Esophagus muscularis mucosa (tissue), 4 donors: ENCODE measurements at regions not wholly inside any gene's neighbourhood (a gene's known extent, or its start where the extent isn't known, plus 50 kb on each side); places are given as distances from the start of the nearest gene placed in this dataset.

Experiments
- DNase-seq: peaks from one replicate; pipeline ENCODE4 v3.0.0-alpha.2; 2017; ENCODE audit errors: extremely low spot score
- H3K27ac ChIP-seq, 4 donors: fragments of 200-600 bp; sonication (generic); replicated peaks in 1 of 4; 1 replicate in 3 of 4; 2 replicates in 1 of 4; pipeline ENCODE4 v1.5.1; 2016 to 2019; ENCODE audit warnings: mild to moderate bottlenecking in 1 of 4
- H3K27me3 ChIP-seq, 4 donors: fragments of 200-600 bp; sonication (generic); one replicate each; pipeline versions ENCODE4 v1.5.1 to v1.6.0; 2016 to 2019
- H3K36me3 ChIP-seq, 4 donors: fragments of 200-600 bp; sonication (generic); one replicate each; pipeline ENCODE4 v1.5.1; 2016 to 2019
- H3K4me1 ChIP-seq, 4 donors: fragments of 200-600 bp; sonication (generic); one replicate each; pipeline ENCODE4 v1.5.1; 2016 to 2019
- H3K4me3 ChIP-seq, 4 donors: fragments of 200-600 bp; sonication (generic); 1 replicate in 2 of 4; 2 replicates in 2 of 4; pipeline ENCODE4 v1.5.1; 2016 to 2019; ENCODE audit warnings: mild to moderate bottlenecking in 4 of 4, moderate library complexity in 1 of 4
- H3K9me3 ChIP-seq, 4 donors: fragments of 200-600 bp; sonication (generic); 1 replicate in 3 of 4; 2 replicates in 1 of 4; pipeline ENCODE4 v1.5.1; 2016 to 2019
- EP300 ChIP-seq: sonication (generic); formaldehyde crosslinking; IDR thresholded peaks from one replicate; pipeline ENCODE4 v1.6.1; 2017; ENCODE audit warnings: antibody characterized with exemption
- POLR2A ChIP-seq: fragments of 450-650 bp; IDR thresholded peaks from one replicate; pipeline ENCODE4 v1.6.1; 2017; ENCODE audit warnings: antibody characterized with exemption, moderate library complexity, mild to moderate bottlenecking, low read depth
- POLR2AphosphoS5 ChIP-seq, 2 donors: sonication (generic); formaldehyde crosslinking; IDR thresholded peaks; one replicate each; pipeline ENCODE4 v1.6.1; 2017; ENCODE audit warnings: antibody characterized with exemption in 2 of 2
- WGBS: methylation state at CpG from one replicate; pipeline ENCODE4 v1.1.5; 2018; 5-methylcytosine and 5-hydroxymethylcytosine counted together
- intact Hi-C: fragments of 100-400 bp; cut with DNase I; formaldehyde crosslinking; loops from one replicate; pipeline ENCODE4 v1.15.1; 2023
- TF ChIP-seq, protein P1 (sequence below), 3 experiments: fragments of 200-600 bp in 2 of 3; fragments of 450-650 bp in 1 of 3; sonication (generic) in 2 of 3; IDR thresholded peaks; one replicate each; pipeline ENCODE4 v1.5.1; 2017 to 2019; ENCODE audit warnings: antibody characterized with exemption in 3 of 3, mild to moderate bottlenecking in 2 of 3, moderate library complexity in 1 of 3

DNA sequence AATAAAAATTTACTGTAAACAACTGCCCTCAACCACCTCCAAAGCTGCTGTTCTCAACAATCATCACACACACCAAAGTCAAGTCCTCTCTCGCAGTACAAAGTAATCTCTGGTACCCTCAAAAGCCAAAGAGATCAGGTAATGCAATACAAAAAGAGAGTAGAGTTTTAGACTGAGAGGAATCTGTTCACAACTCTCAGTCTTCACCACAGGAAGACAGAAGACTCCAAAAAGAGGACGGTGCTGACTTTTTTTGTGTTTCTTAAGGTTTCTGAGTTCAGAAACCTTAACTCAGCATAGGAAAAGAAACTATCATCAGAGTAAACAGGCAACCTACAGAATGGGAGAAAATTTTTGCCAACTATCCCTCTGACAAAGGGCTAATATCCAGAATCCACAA is 1072.3 kb upstream of the DIAPH2 start:
- 66% methylated on average over 2 of the region's 2 CpGs for WGBS
- intact Hi-C loops, result no loop called here
- Histone ChIP-seq H3K4me1 (no peaks in the 10 kb centered on the region), H3K9me3 (peaks cover 0 to 9% (median 0%) of the 10 kb centered on the region in 4 donors), H3K4me3 (no peak overlapping the region), H3K27ac (no peak overlapping the region), H3K27me3 (no peaks in the 10 kb centered on the region), H3K36me3 (no peaks in the 10 kb centered on the region)
- TF ChIP-seq POLR2A, result no peak
- no peak for TF ChIP-seq EP300
- TF ChIP-seq POLR2AphosphoS5 (IDR thresholded peaks at IDR 0.05), result no peak
- TF ChIP-seq, protein P1, sequence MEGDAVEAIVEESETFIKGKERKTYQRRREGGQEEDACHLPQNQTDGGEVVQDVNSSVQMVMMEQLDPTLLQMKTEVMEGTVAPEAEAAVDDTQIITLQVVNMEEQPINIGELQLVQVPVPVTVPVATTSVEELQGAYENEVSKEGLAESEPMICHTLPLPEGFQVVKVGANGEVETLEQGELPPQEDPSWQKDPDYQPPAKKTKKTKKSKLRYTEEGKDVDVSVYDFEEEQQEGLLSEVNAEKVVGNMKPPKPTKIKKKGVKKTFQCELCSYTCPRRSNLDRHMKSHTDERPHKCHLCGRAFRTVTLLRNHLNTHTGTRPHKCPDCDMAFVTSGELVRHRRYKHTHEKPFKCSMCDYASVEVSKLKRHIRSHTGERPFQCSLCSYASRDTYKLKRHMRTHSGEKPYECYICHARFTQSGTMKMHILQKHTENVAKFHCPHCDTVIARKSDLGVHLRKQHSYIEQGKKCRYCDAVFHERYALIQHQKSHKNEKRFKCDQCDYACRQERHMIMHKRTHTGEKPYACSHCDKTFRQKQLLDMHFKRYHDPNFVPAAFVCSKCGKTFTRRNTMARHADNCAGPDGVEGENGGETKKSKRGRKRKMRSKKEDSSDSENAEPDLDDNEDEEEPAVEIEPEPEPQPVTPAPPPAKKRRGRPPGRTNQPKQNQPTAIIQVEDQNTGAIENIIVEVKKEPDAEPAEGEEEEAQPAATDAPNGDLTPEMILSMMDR (IDR thresholded peaks at IDR 0.05), result no peak
- no peak for DNase-seq

GRCh38 chrX:95622200-95622599 is 1062.4 kb upstream of the DIAPH2 start:
- TF ChIP-seq POLR2A, result no peak
- no peak for TF ChIP-seq POLR2AphosphoS5 (IDR thresholded peaks at IDR 0.05)
- no peak for TF ChIP-seq EP300
- TF ChIP-seq, protein P1 (IDR thresholded peaks at IDR 0.05), result no peak
- WGBS, result 71% methylated on average over 5 of the region's 5 CpGs
- DNase-seq, result no peak
- intact Hi-C loops, result no loop called here
- H3K27me3 ChIP-seq, result no peaks in the 10 kb centered on the region
- no peaks in the 10 kb centered on the region for H3K36me3 ChIP-seq
- no peak overlapping the region for H3K4me3 ChIP-seq
- no peak overlapping the region for H3K27ac ChIP-seq
- H3K9me3 ChIP-seq, result no peaks in the 10 kb centered on the region
- no peaks in the 10 kb centered on the region for H3K4me1 ChIP-seq

GRCh38 chrX:95626748-95627147 is 1057.9 kb upstream of the DIAPH2 start:
- Histone ChIP-seq H3K27ac (no peak overlapping the region), H3K27me3 (no peaks in the 10 kb centered on the region), H3K9me3 (no peaks in the 10 kb centered on the region), H3K4me3 (no peak overlapping the region), H3K36me3 (no peaks in the 10 kb centered on the region), H3K4me1 (no peaks in the 10 kb centered on the region)
- intact Hi-C loops, result no loop called here
- TF ChIP-seq, protein P1 (IDR thresholded peaks at IDR 0.05), result no peak
- no peak for TF ChIP-seq EP300
- no peak for TF ChIP-seq POLR2AphosphoS5 (IDR thresholded peaks at IDR 0.05)
- no peak for DNase-seq
- 35% methylated on average over 1 of the region's 1 CpG for WGBS

- no peak overlapping the region for H3K4me3 ChIP-seq
- H3K9me3 ChIP-seq, result no peaks in the 10 kb centered on the region
- no peaks in the 10 kb centered on the region for H3K27me3 ChIP-seq
- H3K36me3 ChIP-seq, result no peaks in the 10 kb centered on the region
- WGBS, result 88% methylated on average over 1 of the region's 1 CpG
- no peaks in the 10 kb centered on the region for H3K4me1 ChIP-seq
- TF ChIP-seq, protein P1 (IDR thresholded peaks at IDR 0.05), result no peak
- no peak for DNase-seq
- H3K27ac ChIP-seq, result no peak overlapping the region
- intact Hi-C loops, result no loop called here
These were observed 1055.8 kb upstream of the DIAPH2 start for GRCh38 chrX:95628796-95629195.

DNA sequence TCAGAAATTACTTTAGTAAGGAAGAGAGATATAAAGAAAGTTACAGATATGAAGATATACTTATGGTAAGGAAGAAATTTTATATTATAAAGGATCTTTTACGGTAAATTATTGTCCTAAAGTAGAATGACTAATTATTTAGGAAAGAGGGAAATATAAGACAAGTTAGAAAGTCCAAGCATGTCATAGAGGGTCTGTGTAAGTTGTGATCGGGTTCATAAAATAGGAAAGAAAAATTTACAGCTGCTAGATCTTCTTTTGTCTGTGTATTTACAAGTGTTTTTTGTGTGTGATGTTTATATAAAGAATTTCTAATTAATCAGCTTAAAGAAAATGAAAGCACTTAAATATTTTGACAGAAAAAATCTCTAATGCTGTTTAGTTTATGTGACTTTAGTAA is 1054.9 kb upstream of the DIAPH2 start:
- WGBS, result 78% methylated on average over 2 of the region's 2 CpGs
- no peak overlapping the region for H3K4me3 ChIP-seq
- no peaks in the 10 kb centered on the region for H3K9me3 ChIP-seq
- no peak for DNase-seq
- no peaks in the 10 kb centered on the region for H3K4me1 ChIP-seq
- no peak overlapping the region for H3K27ac ChIP-seq
- TF ChIP-seq POLR2A (no peak), POLR2AphosphoS5 (IDR thresholded peaks at IDR 0.05) (no peak), EP300 (no peak)
- TF ChIP-seq, protein P1 (IDR thresholded peaks at IDR 0.05), result no peak
- intact Hi-C loops, result no loop called here
- H3K36me3 ChIP-seq, result no peaks in the 10 kb centered on the region
- H3K27me3 ChIP-seq, result peaks cover 0 to 4% (median 0%) of the 10 kb centered on the region in 4 donors
